ENCODE measurements at regions not wholly inside any gene's neighbourhood (a gene's known extent, or its start where the extent isn't known, plus 50 kb on each side); places are given as distances from the start of the nearest gene placed in this dataset.

- no peak for DNase-seq (ENCODE audit: low read depth)
Measured at GRCh38 chr1:213724640-213725536, 262.9 kb upstream of the PROX1 start.

- DNase-seq (ENCODE audit: low read depth): no peak
Measured at GRCh38 chr1:213727853-213728592, 259.8 kb upstream of the PROX1 start.

DNA sequence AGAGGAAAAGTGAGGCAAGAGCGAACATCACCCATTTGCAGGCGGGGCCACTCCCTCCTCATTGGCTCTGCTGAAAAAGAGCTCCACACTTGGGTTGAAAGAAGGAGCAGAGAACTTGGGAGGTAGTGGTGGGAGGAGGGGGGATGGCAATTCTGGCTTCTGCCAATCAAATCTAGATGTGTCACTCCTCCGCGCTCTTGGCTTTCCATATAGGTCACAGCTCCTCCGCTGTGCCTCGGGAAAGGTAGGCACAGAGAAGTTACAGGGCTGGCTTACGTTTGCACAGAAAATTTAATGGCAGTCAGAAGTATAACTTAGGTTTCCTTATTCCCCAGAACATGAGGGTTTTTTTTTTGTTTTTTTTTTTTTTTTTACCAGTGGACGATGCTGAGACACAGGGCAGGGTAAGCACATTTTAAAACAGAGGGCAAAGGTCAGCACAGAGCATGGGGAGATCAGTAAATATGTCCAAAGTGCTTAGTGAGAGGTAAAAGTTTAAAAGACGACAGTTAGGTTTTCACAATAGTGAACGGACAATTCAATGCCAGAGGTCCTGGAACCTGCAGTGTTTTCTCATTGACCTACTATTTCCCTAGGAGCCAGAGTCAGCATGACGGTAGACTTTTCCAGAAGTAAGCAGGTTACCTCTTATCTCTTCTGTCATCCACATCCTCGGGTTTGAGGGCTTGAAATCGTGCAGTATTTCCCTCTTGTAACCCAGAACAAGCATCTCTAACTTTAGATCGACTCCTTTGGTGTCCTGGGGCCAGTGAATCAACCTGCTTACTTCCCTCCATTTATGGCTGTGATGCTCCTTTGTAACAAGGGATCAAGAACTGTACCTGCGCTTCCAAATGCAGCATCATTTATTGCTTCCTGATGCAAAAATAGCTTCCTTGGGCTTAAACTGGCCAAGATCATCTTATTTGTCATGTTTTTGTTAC is 258.9 kb upstream of the PROX1 start:
- DNase-seq (ENCODE audit: low read depth): no peak

GRCh38 chr1:213733705-213734104 is 254.1 kb upstream of the PROX1 start:
- DNase-seq (ENCODE audit: low read depth): no peak

GRCh38 chr1:213737398-213738035 is 250.3 kb upstream of the PROX1 start:
- DNase-seq (ENCODE audit: low read depth): no peak

- no peak for DNase-seq (ENCODE audit: low read depth)
Measured at GRCh38 chr1:213738658-213739057, 249.1 kb upstream of the PROX1 start.

DNA sequence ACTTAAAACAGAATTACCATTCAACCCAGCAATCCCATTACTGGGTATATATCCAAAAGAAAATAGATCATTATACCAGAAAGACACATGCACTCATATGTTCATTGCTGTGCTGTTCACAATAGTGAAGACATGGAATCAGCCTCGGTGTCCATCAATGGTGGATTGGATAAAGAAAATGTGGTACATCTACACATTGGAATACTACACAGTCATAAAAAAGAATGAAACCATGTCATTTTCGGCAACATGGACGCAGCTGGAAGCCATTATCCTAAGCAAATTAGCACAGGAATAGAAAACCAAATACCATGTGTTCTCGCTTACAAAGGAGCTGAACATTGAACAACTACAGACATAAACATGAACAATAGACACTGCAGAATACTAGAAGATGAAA is 244.8 kb upstream of the PROX1 start:
- no peak for DNase-seq (ENCODE audit: low read depth)

DNA sequence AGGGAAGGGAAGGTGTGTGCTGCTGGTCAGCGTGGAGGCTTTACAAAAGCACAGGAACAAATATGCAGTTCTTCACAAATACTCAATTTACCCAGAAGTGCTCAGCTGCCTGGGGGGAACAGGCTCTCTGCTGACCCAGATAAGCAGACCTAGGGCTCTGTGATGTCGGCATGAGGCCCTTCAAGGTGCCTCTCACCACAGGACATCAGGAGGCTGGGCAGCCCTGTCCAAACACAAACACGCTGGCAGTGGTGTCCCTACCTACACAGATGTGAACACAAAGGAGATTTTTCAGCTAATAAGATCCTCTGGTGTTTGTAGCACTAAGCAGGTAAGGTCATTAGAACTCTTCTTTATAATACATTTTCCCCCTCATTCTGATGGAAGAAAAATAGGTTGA is 243.0 kb upstream of the PROX1 start:
- DNase-seq (ENCODE audit: low read depth): no peak

DNA sequence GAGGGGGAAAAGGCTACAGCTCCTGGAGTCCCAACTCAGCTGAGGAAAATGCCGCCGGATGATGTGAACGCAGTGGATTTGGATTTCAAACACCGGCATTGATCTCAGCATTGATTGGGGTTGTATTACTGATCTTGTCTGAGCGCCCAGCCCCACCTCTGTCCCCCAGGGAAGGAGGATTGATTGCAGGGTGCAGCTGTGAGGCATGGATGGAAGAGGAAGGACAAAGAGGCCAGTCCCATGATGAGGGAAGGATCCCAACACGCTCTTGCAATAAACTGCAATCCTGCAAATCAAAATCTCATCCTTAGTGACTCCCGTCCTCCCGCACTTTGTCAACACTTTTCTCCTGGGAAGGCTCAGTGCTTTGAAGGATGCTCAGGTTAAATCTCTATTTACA is 242.3 kb upstream of the PROX1 start:
- no peak for DNase-seq (ENCODE audit: low read depth)

GRCh38 chr1:213749558-213749957 is 238.2 kb upstream of the PROX1 start:
- DNase-seq (ENCODE audit: low read depth): no peak

DNA sequence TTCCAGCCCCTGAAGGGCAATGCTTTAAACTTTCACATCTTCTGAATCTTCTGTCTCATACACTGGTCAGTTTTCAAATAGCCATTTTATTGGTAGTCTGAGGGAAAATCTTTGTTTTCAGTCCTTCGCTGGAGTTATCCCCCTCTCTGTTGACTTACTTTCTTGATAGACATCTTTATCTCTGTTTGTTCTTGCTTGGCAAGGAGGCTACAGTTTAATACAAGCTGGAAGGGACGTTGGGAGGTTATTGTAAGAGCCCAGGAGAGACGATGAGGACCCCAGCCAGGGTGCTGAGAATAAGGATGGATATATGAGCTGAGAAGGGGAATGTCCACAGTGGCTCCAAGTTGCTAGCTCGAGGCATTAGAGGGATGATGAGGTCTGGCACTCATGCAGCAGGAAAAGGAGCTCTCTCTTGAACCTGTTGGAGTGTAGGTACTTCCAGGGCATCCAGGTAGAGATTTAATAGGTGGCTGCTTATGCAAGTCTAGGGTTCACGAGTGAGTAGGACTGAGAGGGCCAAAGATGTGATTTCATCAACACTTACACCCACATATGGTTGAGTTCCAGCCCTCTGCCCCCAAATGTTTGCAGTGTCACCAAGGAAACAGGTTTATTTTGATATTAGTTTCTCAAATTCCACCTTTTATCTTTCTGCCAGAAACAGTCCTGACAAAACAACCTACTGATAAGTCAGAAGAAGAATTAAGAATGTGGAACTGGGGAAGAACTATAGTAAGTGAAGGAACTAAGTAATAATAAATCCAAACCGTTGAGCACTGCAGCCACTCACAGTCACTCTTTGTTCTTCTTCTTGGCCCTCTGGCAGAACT is 237.3 kb upstream of the PROX1 start:
- DNase-seq (ENCODE audit: low read depth): no peak

DNA sequence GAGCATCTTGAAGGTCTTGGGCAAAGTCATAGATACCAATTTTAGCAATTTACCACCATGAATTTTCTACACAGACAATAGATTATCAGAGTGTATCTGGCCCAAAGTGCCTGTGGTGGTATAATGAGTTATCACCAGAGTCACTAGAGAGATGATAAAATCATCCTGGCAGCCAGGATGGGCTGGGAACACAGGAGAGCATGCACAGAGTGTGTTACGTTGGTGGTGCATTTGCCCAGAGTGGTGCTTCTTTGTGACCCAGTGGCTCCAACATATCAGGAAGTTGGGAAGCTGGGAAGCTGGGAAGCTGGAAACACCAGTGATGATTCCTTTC is 236.7 kb upstream of the PROX1 start:
- no peak for DNase-seq (ENCODE audit: low read depth)

GRCh38 chr1:213759359-213760181 is 228.2 kb upstream of the PROX1 start:
- DNase-seq (ENCODE audit: low read depth): no peak

- no peak for DNase-seq (ENCODE audit: low read depth)
Measured at GRCh38 chr1:213761845-213762407, 225.8 kb upstream of the PROX1 start.

DNA sequence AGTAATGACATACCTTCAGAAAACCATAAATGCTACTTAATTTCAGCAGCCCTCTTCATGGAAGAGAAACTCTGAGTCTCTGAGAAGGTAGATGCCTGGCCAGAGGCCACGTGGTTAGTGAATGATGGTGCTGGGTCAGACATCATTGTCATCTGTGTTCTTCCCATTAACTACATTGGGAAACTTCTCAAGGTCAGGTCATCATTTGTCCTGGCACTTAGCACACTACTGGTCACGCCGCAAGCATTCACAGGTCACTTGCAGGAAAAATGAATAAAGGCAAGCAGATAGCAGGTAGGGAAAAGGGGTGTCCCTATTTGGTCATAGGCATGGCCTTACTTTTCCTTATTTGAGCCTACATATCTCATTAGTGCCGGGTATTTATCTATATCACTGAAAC is 220.1 kb upstream of the PROX1 start:
- DNase-seq (ENCODE audit: low read depth): no peak

DNA sequence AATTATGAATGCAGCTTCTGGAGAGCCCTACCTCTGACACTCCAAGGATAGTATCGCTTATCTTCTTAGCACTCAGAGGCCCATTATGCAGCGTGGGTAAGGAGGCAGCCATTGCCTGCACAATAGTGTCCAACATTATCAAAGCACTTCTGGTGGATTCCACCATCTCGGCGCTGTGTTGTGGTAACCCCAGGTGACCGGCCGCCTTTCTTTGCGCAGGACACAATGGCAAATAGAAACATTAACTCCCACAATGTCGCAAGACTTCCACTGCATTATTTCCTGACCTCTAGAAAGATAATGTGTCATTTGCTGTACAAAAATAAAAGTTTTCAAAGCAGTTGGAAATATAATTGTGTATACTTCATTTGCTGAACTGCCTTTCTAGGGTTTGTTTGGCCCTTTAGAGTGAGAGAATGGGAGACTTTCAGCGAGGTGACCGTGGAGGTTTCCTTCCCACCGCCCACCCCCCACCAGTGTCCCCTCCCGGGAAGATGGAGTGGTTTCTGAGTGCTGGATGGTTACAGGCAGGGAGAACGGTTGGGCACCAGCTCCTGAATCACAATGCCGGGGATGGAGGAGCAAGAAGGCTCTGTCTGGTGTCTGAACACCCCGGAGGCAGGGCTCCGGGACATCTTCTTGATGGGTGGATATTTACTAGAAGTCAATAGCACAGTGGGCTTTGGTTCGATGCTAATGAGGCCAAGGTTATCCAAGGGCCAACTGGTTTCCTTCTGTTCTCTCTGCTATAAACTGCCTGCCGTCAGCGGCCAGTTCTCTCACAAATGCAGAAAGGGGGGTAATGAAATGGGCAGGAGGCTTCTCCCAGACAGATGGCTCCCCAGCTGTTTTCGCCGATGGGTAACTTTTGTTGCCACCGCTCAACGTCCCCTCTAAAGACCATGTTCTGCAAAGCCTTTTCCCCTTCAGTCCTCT is 215.4 kb upstream of the PROX1 start:
- DNase-seq (ENCODE audit: low read depth): no peak

DNA sequence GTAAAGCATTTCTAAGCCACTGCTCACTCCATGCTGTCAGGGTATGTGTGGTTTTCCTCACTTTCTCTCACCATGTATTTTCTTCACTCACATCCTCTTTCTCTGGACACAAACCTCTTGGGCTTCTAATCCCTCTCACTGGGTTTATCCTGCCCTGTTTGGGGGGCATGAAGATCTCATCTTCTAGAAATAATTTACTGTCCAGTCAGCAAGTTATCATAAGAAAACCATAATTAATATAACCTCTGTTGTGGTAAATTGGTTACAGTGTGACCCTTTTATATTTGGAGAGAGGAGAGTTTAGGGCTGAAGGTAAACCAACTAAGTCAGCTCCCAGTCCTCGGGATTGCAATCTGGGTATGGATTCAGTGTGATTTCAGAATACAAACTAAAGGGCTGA is 213.8 kb upstream of the PROX1 start:
- DNase-seq (ENCODE audit: low read depth): no peak

DNA sequence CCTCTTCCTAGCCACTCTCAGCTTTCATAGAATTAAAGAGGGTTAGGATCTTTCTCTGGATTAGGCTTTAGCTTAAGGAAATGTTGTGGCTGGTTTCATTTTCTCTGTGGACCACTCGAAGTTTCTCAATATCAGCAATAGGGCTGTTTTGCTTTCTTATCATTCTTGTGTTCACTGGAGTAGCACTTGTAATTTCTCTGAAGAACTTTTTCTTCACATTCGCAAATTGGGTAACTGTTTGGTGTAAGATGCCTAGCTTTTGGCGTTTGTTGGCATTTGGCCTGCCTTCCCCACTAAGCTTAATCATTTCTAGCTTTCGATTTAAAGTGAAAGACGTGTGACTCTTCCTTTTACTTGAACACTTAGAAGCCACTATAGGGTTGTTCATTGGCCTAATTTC is 210.8 kb upstream of the PROX1 start:
- no peak for DNase-seq (ENCODE audit: low read depth)

DNA sequence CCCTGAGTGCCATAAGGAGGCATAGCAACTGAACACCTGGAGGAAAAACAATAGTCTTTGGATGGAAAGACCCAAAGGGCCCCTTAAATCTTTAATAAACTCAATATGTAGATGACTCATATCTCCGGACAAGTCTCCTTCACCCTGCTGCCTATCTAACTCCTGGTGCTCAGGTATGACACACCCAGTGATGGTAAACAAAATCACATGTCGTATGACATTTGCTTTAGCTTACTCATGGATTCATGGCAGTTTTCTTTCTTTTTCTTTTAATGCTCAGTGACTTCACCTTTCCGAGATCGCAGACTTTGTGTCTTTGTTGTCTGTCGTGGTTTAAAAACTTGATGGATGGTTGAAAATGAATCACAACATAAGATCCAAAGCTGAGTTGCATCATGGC is 208.5 kb upstream of the PROX1 start:
- no peak for DNase-seq (ENCODE audit: low read depth)

Data from HS-27A (cell line).